ENCODE measurements at regions not wholly inside any gene's neighbourhood (a gene's known extent, or its start where the extent isn't known, plus 50 kb on each side); places are given as distances from the start of the nearest gene placed in this dataset.

DNA sequence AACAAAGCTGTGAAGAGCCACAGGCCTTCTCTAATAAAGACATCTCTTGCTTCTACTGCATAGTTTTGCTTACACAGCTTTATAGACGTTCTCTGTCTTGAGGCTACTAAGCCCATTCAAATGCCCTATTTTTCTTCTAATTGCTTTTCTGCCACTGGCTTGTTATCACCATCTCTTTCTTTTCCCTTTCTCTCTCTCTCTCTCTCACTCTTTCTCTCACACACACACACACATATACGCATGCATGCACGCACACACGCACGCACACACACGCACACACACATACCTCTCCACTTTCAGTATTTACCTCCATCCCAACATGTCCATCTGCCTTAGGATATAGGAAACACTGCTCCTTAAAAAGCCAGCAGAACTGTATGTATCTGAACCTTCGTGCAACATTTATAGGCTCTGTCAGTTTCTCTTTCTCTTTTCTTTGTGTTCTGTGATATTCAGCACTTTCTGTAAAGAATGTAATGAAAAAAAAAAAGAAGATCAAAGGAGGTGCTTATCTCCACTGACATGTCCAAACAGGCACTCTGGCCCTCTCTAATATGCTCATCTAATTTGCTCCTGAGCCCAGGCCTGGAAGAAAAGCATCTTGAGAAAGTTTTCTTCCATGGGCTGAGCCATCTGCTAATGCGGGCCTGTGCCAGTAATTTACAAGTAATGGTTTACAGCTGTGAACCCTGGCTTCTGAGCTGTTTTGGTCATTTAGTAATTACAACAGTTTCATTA is 1046.7 kb upstream of the MAP3K7 start (continued):
- no peak for TF ChIP-seq KDM1A (IDR thresholded peaks at IDR 0.05; ENCODE audit: borderline replicate concordance)
- TF ChIP-seq, protein P1, sequence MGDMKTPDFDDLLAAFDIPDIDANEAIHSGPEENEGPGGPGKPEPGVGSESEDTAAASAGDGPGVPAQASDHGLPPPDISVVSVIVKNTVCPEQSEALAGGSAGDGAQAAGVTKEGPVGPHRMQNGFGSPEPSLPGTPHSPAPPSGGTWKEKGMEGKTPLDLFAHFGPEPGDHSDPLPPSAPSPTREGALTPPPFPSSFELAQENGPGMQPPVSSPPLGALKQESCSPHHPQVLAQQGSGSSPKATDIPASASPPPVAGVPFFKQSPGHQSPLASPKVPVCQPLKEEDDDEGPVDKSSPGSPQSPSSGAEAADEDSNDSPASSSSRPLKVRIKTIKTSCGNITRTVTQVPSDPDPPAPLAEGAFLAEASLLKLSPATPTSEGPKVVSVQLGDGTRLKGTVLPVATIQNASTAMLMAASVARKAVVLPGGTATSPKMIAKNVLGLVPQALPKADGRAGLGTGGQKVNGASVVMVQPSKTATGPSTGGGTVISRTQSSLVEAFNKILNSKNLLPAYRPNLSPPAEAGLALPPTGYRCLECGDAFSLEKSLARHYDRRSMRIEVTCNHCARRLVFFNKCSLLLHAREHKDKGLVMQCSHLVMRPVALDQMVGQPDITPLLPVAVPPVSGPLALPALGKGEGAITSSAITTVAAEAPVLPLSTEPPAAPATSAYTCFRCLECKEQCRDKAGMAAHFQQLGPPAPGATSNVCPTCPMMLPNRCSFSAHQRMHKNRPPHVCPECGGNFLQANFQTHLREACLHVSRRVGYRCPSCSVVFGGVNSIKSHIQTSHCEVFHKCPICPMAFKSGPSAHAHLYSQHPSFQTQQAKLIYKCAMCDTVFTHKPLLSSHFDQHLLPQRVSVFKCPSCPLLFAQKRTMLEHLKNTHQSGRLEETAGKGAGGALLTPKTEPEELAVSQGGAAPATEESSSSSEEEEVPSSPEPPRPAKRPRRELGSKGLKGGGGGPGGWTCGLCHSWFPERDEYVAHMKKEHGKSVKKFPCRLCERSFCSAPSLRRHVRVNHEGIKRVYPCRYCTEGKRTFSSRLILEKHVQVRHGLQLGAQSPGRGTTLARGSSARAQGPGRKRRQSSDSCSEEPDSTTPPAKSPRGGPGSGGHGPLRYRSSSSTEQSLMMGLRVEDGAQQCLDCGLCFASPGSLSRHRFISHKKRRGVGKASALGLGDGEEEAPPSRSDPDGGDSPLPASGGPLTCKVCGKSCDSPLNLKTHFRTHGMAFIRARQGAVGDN (IDR thresholded peaks at IDR 0.05) = no peak
- no peak for TF ChIP-seq TCF7 (IDR thresholded peaks at IDR 0.05; ENCODE audit: borderline replicate concordance)
- TF ChIP-seq RB1 (IDR thresholded peaks at IDR 0.05; ENCODE audit: borderline replicate concordance) = no peak
- TF ChIP-seq, protein P2, sequence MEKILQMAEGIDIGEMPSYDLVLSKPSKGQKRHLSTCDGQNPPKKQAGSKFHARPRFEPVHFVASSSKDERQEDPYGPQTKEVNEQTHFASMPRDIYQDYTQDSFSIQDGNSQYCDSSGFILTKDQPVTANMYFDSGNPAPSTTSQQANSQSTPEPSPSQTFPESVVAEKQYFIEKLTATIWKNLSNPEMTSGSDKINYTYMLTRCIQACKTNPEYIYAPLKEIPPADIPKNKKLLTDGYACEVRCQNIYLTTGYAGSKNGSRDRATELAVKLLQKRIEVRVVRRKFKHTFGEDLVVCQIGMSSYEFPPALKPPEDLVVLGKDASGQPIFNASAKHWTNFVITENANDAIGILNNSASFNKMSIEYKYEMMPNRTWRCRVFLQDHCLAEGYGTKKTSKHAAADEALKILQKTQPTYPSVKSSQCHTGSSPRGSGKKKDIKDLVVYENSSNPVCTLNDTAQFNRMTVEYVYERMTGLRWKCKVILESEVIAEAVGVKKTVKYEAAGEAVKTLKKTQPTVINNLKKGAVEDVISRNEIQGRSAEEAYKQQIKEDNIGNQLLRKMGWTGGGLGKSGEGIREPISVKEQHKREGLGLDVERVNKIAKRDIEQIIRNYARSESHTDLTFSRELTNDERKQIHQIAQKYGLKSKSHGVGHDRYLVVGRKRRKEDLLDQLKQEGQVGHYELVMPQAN (conservative IDR thresholded peaks at IDR 0.05) = no peak
- no peak for TF ChIP-seq MEF2A (IDR thresholded peaks at IDR 0.05; ENCODE audit: insufficient read depth, low read depth, low read length)
- TF ChIP-seq, protein P3, sequence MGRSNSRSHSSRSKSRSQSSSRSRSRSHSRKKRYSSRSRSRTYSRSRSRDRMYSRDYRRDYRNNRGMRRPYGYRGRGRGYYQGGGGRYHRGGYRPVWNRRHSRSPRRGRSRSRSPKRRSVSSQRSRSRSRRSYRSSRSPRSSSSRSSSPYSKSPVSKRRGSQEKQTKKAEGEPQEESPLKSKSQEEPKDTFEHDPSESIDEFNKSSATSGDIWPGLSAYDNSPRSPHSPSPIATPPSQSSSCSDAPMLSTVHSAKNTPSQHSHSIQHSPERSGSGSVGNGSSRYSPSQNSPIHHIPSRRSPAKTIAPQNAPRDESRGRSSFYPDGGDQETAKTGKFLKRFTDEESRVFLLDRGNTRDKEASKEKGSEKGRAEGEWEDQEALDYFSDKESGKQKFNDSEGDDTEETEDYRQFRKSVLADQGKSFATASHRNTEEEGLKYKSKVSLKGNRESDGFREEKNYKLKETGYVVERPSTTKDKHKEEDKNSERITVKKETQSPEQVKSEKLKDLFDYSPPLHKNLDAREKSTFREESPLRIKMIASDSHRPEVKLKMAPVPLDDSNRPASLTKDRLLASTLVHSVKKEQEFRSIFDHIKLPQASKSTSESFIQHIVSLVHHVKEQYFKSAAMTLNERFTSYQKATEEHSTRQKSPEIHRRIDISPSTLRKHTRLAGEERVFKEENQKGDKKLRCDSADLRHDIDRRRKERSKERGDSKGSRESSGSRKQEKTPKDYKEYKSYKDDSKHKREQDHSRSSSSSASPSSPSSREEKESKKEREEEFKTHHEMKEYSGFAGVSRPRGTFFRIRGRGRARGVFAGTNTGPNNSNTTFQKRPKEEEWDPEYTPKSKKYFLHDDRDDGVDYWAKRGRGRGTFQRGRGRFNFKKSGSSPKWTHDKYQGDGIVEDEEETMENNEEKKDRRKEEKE (IDR thresholded peaks at IDR 0.05) = no peak
- TF ChIP-seq YBX1 (IDR thresholded peaks at IDR 0.05) = no peak
- TF ChIP-seq YY1 (IDR thresholded peaks at IDR 0.05; ENCODE audit: low read depth, low read length) = no peak
- TF ChIP-seq CREB1 (IDR thresholded peaks at IDR 0.05; ENCODE audit: low read depth) = no peak
- TF ChIP-seq NFYB (IDR thresholded peaks at IDR 0.05; ENCODE audit: insufficient read depth, low read depth, low read length) = no peak
- TF ChIP-seq, protein P4, sequence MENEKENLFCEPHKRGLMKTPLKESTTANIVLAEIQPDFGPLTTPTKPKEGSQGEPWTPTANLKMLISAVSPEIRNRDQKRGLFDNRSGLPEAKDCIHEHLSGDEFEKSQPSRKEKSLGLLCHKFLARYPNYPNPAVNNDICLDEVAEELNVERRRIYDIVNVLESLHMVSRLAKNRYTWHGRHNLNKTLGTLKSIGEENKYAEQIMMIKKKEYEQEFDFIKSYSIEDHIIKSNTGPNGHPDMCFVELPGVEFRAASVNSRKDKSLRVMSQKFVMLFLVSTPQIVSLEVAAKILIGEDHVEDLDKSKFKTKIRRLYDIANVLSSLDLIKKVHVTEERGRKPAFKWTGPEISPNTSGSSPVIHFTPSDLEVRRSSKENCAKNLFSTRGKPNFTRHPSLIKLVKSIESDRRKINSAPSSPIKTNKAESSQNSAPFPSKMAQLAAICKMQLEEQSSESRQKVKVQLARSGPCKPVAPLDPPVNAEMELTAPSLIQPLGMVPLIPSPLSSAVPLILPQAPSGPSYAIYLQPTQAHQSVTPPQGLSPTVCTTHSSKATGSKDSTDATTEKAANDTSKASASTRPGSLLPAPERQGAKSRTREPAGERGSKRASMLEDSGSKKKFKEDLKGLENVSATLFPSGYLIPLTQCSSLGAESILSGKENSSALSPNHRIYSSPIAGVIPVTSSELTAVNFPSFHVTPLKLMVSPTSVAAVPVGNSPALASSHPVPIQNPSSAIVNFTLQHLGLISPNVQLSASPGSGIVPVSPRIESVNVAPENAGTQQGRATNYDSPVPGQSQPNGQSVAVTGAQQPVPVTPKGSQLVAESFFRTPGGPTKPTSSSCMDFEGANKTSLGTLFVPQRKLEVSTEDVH (IDR thresholded peaks at IDR 0.05; ENCODE audit: low read depth, partially characterized antibody) = no peak
- TF ChIP-seq ZNF207 (IDR thresholded peaks at IDR 0.05; ENCODE audit: borderline replicate concordance) = no peak

Measured in GM12878 (cell line).